ENCODE measurements at regions not wholly inside any gene's neighbourhood (a gene's known extent, or its start where the extent isn't known, plus 50 kb on each side); places are given as distances from the start of the nearest gene placed in this dataset.

DNA sequence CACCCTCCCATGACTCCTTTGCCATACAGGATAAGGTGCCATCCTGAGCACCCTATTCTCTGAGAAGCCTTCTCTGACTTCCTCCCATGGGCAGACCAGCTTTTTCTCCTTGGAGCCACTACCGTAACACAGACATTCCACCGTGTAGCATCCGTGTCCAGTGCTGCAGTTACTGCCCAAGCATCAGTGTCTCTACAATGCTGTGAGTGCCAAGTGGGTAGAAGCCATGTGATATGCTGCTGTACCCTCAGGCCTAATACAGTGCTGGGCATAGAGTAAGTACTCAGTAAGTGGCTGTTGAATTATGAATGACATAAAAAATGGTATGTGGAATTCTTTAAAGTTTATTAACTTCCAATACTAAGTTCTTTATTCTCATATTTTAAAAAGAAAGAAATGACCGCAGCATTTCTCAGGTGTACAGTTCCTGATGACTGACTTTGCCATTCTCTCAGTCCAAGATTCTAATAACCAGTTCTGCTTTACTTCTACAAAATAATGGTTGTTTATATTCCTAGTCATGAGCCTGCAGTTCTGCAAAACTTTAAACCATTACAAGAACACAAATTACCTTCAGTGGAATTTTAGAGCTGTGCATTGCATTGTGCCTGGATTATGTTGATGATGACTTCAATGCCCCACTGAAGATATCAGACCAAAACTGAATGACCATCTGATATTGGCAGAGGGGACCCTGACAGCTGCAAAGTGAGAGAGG is 118.7 kb downstream of the RPAP3 start:
- no peak for TF ChIP-seq SIN3A (IDR thresholded peaks at IDR 0.05; ENCODE audit: borderline replicate concordance, insufficient read depth, low read length)
- TF ChIP-seq FOXP2 (optimal IDR thresholded peaks at IDR 0.05; ENCODE audit: borderline replicate concordance, extremely low read depth, extremely low read length, insufficient read depth), result no peak

DNA sequence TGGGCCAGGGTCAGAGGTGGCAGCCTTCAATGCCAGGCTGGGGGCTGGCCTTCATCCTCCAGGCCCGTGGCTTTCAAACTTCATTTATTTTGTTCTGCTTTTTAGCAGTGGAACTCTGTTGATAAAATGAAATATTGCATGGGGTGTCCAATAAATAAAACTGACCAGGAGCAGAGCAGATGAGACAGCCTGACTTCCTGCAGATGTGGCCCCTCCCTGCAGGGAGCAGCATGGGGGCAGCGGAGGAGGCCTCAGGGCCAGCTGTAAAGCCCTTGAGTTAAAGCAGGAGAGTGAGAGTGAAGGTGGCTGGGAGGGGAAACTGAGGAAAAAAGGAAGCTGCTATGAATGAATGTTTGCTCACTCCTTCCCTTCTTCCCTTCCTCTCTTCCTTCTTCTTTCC is 120.3 kb downstream of the RPAP3 start:
- no peak for TF ChIP-seq POLR2AphosphoS5 (IDR thresholded peaks at IDR 0.05; ENCODE audit: low read depth, low read length)
- no peak for TF ChIP-seq TAF1 (IDR thresholded peaks at IDR 0.05; ENCODE audit: borderline replicate concordance, insufficient read depth, low read length)
- TF ChIP-seq, protein P1, sequence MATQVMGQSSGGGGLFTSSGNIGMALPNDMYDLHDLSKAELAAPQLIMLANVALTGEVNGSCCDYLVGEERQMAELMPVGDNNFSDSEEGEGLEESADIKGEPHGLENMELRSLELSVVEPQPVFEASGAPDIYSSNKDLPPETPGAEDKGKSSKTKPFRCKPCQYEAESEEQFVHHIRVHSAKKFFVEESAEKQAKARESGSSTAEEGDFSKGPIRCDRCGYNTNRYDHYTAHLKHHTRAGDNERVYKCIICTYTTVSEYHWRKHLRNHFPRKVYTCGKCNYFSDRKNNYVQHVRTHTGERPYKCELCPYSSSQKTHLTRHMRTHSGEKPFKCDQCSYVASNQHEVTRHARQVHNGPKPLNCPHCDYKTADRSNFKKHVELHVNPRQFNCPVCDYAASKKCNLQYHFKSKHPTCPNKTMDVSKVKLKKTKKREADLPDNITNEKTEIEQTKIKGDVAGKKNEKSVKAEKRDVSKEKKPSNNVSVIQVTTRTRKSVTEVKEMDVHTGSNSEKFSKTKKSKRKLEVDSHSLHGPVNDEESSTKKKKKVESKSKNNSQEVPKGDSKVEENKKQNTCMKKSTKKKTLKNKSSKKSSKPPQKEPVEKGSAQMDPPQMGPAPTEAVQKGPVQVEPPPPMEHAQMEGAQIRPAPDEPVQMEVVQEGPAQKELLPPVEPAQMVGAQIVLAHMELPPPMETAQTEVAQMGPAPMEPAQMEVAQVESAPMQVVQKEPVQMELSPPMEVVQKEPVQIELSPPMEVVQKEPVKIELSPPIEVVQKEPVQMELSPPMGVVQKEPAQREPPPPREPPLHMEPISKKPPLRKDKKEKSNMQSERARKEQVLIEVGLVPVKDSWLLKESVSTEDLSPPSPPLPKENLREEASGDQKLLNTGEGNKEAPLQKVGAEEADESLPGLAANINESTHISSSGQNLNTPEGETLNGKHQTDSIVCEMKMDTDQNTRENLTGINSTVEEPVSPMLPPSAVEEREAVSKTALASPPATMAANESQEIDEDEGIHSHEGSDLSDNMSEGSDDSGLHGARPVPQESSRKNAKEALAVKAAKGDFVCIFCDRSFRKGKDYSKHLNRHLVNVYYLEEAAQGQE (IDR thresholded peaks at IDR 0.05; ENCODE audit: insufficient read depth in 1 of 2, low read depth in 2 of 2, low read length in 2 of 2), result no peak
- TF ChIP-seq SIN3A (IDR thresholded peaks at IDR 0.05; ENCODE audit: borderline replicate concordance, insufficient read depth, low read length), result no peak
- TF ChIP-seq FOXP2 (optimal IDR thresholded peaks at IDR 0.05; ENCODE audit: borderline replicate concordance, extremely low read depth, extremely low read length, insufficient read depth), result no peak

DNA sequence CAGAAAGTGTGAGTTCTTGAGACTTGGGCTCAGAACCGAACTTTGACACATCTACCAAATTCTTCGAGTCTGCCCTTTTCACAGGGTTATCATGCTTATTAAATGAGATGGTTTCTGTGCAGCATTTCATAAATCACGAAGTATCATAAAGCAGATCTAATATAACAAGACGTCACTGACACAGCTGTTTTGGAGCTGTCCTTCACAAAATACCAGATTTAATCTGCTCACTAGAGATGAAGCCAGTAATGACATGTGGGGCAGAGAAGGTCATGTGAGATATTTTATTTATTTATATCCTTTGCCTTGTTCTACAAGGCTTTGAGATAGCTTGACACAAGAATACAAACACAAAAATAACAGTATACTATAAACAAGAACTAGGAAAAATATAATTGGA is 127.0 kb downstream of the RPAP3 start:
- TF ChIP-seq FOXP2 (optimal IDR thresholded peaks at IDR 0.05; ENCODE audit: borderline replicate concordance, extremely low read depth, extremely low read length, insufficient read depth) (no peak), SIN3A (IDR thresholded peaks at IDR 0.05; ENCODE audit: borderline replicate concordance, insufficient read depth, low read length) (no peak), TAF1 (IDR thresholded peaks at IDR 0.05; ENCODE audit: borderline replicate concordance, insufficient read depth, low read length) (no peak), POLR2AphosphoS5 (IDR thresholded peaks at IDR 0.05; ENCODE audit: low read depth, low read length) (no peak)
- TF ChIP-seq, protein P1 (IDR thresholded peaks at IDR 0.05; ENCODE audit: insufficient read depth in 1 of 2, low read depth in 2 of 2, low read length in 2 of 2), result no peak

DNA sequence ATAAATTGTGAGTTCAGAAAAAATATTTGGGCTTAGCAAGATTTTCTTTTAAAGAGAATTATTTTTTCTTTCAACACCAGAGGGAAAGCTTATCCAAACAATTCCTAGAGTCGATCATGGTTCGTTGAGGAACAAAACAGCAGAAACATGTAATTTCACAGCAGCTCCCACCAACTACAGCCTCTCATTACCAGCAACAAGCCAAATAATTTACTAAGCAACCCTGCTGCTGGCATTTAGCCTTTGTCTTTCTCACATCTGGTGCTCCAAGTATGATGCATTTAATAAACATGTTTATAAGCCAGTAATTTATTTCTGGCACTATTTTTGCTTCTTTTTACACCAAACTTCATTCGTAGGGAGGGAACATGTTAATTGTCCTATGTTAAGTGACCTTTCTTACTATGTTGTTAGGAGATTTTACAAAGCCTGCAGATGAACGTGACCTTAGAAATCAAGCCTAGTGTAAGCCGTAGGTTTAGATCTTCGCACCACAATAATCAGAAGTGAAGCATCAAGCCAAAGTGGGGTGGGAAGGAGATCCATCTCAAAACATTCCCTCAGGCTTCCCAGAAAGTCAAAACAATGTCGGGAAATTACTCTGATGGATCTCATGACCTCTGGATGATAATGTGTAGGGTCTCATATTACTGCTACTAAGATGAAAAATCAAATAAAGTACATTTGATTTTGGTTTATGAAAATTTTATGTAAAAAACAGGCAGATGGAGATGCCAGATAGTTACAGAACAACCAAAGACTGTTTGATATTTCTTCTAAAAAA is 128.4 kb downstream of the RPAP3 start:
- no peak for TF ChIP-seq FOXP2 (optimal IDR thresholded peaks at IDR 0.05; ENCODE audit: borderline replicate concordance, extremely low read depth, extremely low read length, insufficient read depth)
- TF ChIP-seq POLR2AphosphoS5 (IDR thresholded peaks at IDR 0.05; ENCODE audit: low read depth, low read length), result no peak
- no peak for TF ChIP-seq SIN3A (IDR thresholded peaks at IDR 0.05; ENCODE audit: borderline replicate concordance, insufficient read depth, low read length)
- TF ChIP-seq, protein P1 (IDR thresholded peaks at IDR 0.05; ENCODE audit: insufficient read depth in 1 of 2, low read depth in 2 of 2, low read length in 2 of 2), result no peak
- TF ChIP-seq TAF1 (IDR thresholded peaks at IDR 0.05; ENCODE audit: borderline replicate concordance, insufficient read depth, low read length), result no peak

DNA sequence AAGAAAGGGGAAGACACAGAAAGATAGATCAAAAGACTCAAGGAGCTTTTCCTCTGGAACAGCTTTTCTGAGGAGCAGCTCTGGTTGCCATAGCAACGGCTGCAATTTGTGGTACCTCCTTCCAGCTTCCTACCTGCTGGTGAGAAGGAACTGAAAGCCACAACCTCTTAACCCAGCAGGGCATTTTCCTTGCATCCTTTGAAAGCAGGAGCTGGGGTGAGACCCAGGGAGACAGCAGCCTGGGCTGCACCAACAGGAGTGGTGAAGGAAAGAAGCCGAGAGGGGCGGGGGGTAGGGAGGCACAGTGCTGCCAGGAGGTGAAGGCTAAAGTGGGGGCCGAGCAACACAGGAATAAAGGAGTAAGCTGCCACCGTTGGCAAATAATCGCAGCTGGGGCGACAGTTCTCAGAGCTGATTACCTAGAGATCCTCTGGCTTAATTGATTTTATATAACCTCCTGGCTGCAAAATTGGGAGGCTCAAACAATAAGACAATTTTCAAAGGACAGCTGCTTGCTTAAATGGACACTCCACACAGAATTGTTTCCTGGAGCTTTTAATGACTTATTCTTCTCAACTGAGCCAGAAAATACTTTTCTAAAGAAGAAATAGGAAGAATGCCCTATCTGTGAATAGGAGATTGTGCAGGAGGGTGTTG is 129.4 kb downstream of the RPAP3 start:
- TF ChIP-seq SIN3A (IDR thresholded peaks at IDR 0.05; ENCODE audit: borderline replicate concordance, insufficient read depth, low read length) (no peak), POLR2AphosphoS5 (IDR thresholded peaks at IDR 0.05; ENCODE audit: low read depth, low read length) (no peak), TAF1 (IDR thresholded peaks at IDR 0.05; ENCODE audit: borderline replicate concordance, insufficient read depth, low read length) (no peak), FOXP2 (optimal IDR thresholded peaks at IDR 0.05; ENCODE audit: borderline replicate concordance, extremely low read depth, extremely low read length, insufficient read depth) (no peak)
- TF ChIP-seq, protein P1 (IDR thresholded peaks at IDR 0.05; ENCODE audit: insufficient read depth in 1 of 2, low read depth in 2 of 2, low read length in 2 of 2), result no peak
